K562 (cell line): ENCODE measurements at regions not wholly inside any gene's neighbourhood (a gene's known extent, or its start where the extent isn't known, plus 50 kb on each side); places are given as distances from the start of the nearest gene placed in this dataset.

Experiments used
- CBX5 ChIP-seq: IDR thresholded peaks from 2 replicates; pipeline ENCODE4 v1.6.1; 2014; ENCODE audit warnings: low read depth, borderline replicate concordance
- EZH2 ChIP-seq: IDR thresholded peaks from 2 replicates; pipeline ENCODE4 v1.6.1; 2012; ENCODE audit warnings: low read depth, mild to moderate bottlenecking, inconsistent platforms, low read length, borderline replicate concordance
- MAFK ChIP-seq: IDR thresholded peaks from 2 replicates; pipeline ENCODE4 v1.6.1; 2011; ENCODE audit warnings: low read length, improper control_type of control experiment
- NFRKB ChIP-seq: fragments of 450-650 bp; IDR thresholded peaks from 2 replicates; pipeline ENCODE4 v1.6.1; 2016; ENCODE audit warnings: low read depth
- NRF1 ChIP-seq, 2 experiments: fragments of 450-650 bp; IDR thresholded peaks in 1 of 2; conservative IDR thresholded peaks in 1 of 2; 2 replicates each; pipeline ENCODE4 v1.6.1; 2014; ENCODE audit warnings: mild to moderate bottlenecking in 2 of 2
- PHF8 ChIP-seq: fragments of 200-600 bp; sonication (generic); IDR thresholded peaks from 2 replicates; pipeline ENCODE4 v1.6.1; 2012; ENCODE audit warnings: mixed run types, mild to moderate bottlenecking, inconsistent platforms, low read length, moderate library complexity, borderline replicate concordance
- SREBF2 ChIP-seq: sonication (generic); formaldehyde crosslinking; IDR thresholded peaks from 2 replicates; pipeline ENCODE4 v1.4.0; 2020; ENCODE audit warnings: mild to moderate bottlenecking, missing genetic modification reagents
- ZNF224 ChIP-seq: sonication (generic); formaldehyde crosslinking; IDR thresholded peaks from 2 replicates; pipeline ENCODE4 v1.8.0; 2022; ENCODE audit warnings: mild to moderate bottlenecking, missing genetic modification reagents
- ZNF274 ChIP-seq: IDR thresholded peaks from 2 replicates; pipeline ENCODE4 v1.6.1; 2011; ENCODE audit warnings: low read depth, mild to moderate bottlenecking, low read length, moderate library complexity, borderline replicate concordance
- ZNF778 ChIP-seq: fragments of 450-650 bp; formaldehyde crosslinking; IDR thresholded peaks from 2 replicates; pipeline ENCODE4 v1.4.0; 2020; ENCODE audit warnings: mild to moderate bottlenecking, moderate library complexity

GRCh38 chr4:81664079-81664478 lies 192.4 kb upstream of the RASGEF1B start:
- TF ChIP-seq NRF1 (conservative IDR thresholded peaks at IDR 0.05 in 1 of 2, IDR thresholded peaks at IDR 0.05 in 1 of 2) = no peak
- no peak for TF ChIP-seq PHF8
- TF ChIP-seq EZH2 = no peak
- no peak for TF ChIP-seq ZNF224 (CRISPR knock-in tag)
- no peak for TF ChIP-seq MAFK
- no peak for TF ChIP-seq ZNF274
- no peak for TF ChIP-seq ZNF778 (CRISPR knock-in tag)
- no peak for TF ChIP-seq CBX5
- no peak for TF ChIP-seq NFRKB
- no peak for TF ChIP-seq SREBF2
